WTC11 (cell line): ENCODE measurements at regions not wholly inside any gene's neighbourhood (a gene's known extent, or its start where the extent isn't known, plus 50 kb on each side); places are given as distances from the start of the nearest gene placed in this dataset.

ENCODE experiments used
- ATAC-seq: fragments of 200-7000 bp; cut with Tn5 transposase; 2 replicates; pipeline ENCODE4 v1.10.0; 2021; ENCODE audit warnings: mild to moderate bottlenecking, moderate library complexity
- CTCF ChIA-PET: fragments of 300-600 bp; sonication (Branson Sonifier 250); formaldehyde crosslinking; loops from one replicate; lab custom pipeline; 2021; ENCODE audit warnings: antibody characterized with exemption; lab: Charles Lee
- POLR2A ChIA-PET: fragments of 350-600 bp; sonication (Branson Sonifier 250); formaldehyde crosslinking; loops from one replicate; lab custom pipeline; 2021; ENCODE audit warnings: antibody characterized with exemption; lab: Charles Lee
- DNase-seq: peaks from one replicate; pipeline ENCODE4 v3.0.0; 2021; ENCODE audit warnings: low spot score
- H3K27ac Mint-ChIP-seq: 2 replicates; pipeline ENCODE4 v1.8.0; 2021; ENCODE audit warnings: mixed read lengths
- H3K27me3 Mint-ChIP-seq: 2 replicates; pipeline ENCODE4 v1.8.0; 2021; ENCODE audit warnings: low read depth, mild to moderate bottlenecking, moderate library complexity, mixed read lengths
- H3K36me3 Mint-ChIP-seq: 2 replicates; pipeline ENCODE4 v1.8.0; 2021; ENCODE audit warnings: mixed read lengths
- H3K4me1 Mint-ChIP-seq: 2 replicates; pipeline ENCODE4 v1.8.0; 2022; ENCODE audit warnings: mixed read lengths
- H3K4me3 Mint-ChIP-seq: 2 replicates; pipeline ENCODE4 v1.8.0; 2021; ENCODE audit warnings: mild to moderate bottlenecking, moderate library complexity, mixed read lengths
- H3K9me3 Mint-ChIP-seq: 2 replicates; pipeline ENCODE4 v1.8.0; 2021; ENCODE audit warnings: mixed read lengths
- ARID4B ChIP-seq: sonication (generic); formaldehyde crosslinking; IDR thresholded peaks from 2 replicates; pipeline ENCODE4 v1.8.0; 2023; ENCODE audit warnings: missing genetic modification reagents, mild to moderate bottlenecking, borderline replicate concordance
- CBFB ChIP-seq: sonication (generic); formaldehyde crosslinking; IDR thresholded peaks from 2 replicates; pipeline ENCODE4 v1.8.1; 2022; ENCODE audit warnings: mild to moderate bottlenecking, low read depth, missing genetic modification reagents
- CTCF ChIP-seq: fragments of 200-600 bp; IDR thresholded peaks from 2 replicates; pipeline ENCODE4 v1.8.0; 2022; ENCODE audit warnings: antibody characterized with exemption
- E2F1 ChIP-seq: sonication (generic); formaldehyde crosslinking; IDR thresholded peaks from 2 replicates; pipeline ENCODE4 v1.8.0; 2022; ENCODE audit warnings: mild to moderate bottlenecking, missing genetic modification reagents
- GTF2I ChIP-seq: fragments of 250-450 bp; sonication (Bioruptor Pico); conservative IDR thresholded peaks from 2 replicates; pipeline ENCODE4 v1.4.0; 2021; ENCODE audit warnings: mild to moderate bottlenecking
- MXD4 ChIP-seq: fragments of 250-450 bp; sonication (Bioruptor Pico); IDR thresholded peaks from 2 replicates; pipeline ENCODE4 v1.8.0; 2021; ENCODE audit warnings: mild to moderate bottlenecking, moderate library complexity, borderline replicate concordance
- NFE2L1 ChIP-seq: sonication (generic); formaldehyde crosslinking; IDR thresholded peaks from 2 replicates; pipeline ENCODE4 v1.8.1; 2023; ENCODE audit warnings: missing genetic modification reagents
- TCF7 ChIP-seq: sonication (generic); formaldehyde crosslinking; IDR thresholded peaks from 2 replicates; pipeline ENCODE4 v1.8.0; 2022; ENCODE audit warnings: mild to moderate bottlenecking, low read depth, missing genetic modification reagents, moderate library complexity
- ZBTB21 ChIP-seq: sonication (generic); formaldehyde crosslinking; IDR thresholded peaks from 2 replicates; pipeline ENCODE4 v1.8.1; 2023; ENCODE audit warnings: mild to moderate bottlenecking, missing genetic modification reagents, borderline replicate concordance
- TF ChIP-seq, protein P1 (sequence below): sonication (generic); formaldehyde crosslinking; IDR thresholded peaks from 2 replicates; pipeline ENCODE4 v1.8.1; 2023; ENCODE audit warnings: mild to moderate bottlenecking, missing genetic modification reagents
- TF ChIP-seq, protein P2 (sequence below): fragments of 250-450 bp; sonication (Bioruptor Pico); conservative IDR thresholded peaks from 2 replicates; pipeline ENCODE4 v1.9.0; 2021; ENCODE audit warnings: mild to moderate bottlenecking
- TF ChIP-seq, protein P3 (sequence below): fragments of 250-450 bp; sonication (Bioruptor Pico); IDR thresholded peaks from 2 replicates; pipeline ENCODE4 v2.1.2; 2022; ENCODE audit warnings: mild to moderate bottlenecking, moderate library complexity

DNA sequence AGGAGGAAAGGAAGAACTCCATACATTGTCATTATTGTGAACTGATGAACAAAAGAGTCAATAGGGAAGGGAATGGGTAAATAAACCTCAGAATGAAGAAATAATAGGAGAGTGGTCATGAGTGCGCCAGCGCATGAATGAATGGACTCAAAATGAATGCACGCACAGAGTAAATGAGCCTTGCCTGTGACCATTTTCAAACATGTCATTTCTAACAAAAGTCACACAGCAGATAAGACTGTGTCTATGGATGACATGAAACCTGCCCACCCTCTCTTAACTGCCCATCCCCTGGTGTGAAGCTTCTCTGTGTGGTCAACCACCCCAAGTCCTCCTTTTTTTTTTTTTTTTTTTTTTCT lies 121.1 kb upstream of the TEX51 start (continued):
- TF ChIP-seq CTCF (no peak; the same call in 1 of the 2 replicates), ARID4B (CRISPR knock-in tag) (no peak)
- TF ChIP-seq, protein P1, sequence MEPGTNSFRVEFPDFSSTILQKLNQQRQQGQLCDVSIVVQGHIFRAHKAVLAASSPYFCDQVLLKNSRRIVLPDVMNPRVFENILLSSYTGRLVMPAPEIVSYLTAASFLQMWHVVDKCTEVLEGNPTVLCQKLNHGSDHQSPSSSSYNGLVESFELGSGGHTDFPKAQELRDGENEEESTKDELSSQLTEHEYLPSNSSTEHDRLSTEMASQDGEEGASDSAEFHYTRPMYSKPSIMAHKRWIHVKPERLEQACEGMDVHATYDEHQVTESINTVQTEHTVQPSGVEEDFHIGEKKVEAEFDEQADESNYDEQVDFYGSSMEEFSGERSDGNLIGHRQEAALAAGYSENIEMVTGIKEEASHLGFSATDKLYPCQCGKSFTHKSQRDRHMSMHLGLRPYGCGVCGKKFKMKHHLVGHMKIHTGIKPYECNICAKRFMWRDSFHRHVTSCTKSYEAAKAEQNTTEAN (CRISPR knock-in tag), result no peak

DNA sequence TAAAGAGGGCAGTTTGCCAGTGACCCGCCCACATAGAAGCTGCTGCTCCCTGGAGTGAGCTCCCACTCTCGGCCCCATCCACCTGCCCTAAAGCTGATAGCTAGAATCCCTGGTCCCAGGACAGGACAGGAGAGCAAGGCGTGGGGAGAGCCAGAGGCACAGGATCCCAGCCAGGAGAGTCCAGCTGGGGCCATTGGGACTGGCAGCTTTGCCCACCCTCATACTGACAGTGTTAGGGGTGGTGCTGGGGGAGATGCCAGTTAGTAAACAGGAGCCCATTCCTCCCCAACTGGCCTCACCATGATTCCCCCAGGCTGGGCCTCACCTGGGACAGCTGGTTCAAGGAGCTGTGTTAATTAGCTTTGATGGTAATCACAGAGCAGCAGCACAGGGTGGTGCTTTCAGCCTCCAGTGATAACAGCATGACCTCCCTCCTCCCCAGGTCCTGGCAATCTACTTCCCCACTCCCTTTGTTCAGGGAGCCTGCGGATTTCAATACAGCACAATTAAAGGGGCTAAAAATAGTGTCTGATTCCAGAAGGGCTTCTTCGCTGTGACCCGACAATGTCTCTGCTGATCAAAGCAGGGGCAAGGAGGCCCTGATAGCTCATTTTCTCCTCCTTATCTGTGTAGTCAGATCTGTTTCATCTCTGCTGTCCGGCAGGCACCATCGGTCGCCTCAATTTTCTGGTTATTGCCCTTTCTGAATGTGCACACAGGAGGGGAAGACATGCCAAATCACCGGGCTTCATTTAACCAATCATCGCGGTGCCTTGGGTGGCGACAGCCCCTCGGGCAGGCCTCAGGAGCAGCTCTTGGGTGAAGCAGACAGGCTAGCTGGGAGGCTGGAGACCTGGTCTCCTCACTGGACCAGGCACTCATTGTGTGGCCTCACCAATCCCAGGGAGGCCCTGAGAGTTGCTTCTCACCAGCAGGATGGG lies 119.9 kb upstream of the TEX51 start:
- Mint-ChIP-seq H3K4me3 (no peak overlapping the region), H3K36me3 (no peaks in the 10 kb centered on the region), H3K4me1 (peaks cover 11% of the 10 kb centered on the region; the same call in 1 of the 2 replicates), H3K27ac (no peak overlapping the region), H3K27me3 (peaks cover 17% of the 10 kb centered on the region), H3K9me3 (no peaks in the 10 kb centered on the region)
- TF ChIP-seq, protein P2, sequence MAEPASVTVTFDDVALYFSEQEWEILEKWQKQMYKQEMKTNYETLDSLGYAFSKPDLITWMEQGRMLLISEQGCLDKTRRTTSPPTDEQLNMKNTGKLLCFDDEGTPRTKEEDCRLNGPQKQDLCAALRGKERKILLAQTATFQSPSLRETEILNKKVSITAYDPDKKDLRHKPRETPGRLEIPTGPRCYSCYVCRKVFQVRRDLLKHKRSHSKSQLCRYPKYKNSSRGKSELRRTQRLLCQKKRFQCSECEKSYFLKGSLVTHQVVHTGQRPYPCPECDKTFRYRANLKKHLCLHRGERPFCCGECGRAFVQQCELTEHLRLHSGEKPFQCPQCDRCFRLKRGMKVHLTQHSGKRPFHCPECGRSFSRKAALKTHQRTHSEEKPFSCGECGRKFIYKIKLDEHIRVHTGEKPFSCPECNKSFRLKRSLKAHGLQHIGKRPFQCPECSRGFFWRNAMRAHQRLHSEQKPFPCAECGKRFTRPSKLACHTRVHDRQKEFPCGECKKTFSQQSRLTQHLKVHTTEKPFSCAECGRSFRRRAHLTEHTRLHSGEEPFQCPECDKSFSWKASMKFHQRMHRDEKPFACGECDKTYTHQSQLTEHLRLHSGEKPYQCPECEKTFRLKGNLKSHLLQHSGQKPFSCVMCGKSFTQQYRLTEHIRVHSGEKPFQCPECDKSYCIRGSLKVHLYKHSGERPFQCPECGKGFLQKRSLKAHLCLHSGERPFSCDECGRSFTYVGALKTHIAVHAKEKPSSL (CRISPR knock-in tag), result no peak
- no peak for TF ChIP-seq MXD4 (CRISPR knock-in tag)
- TF ChIP-seq ZBTB21 (CRISPR knock-in tag), result no peak
- DNase-seq (no peak), ATAC-seq (no peak)
- ChIA-PET CTCF (interaction anchor here (0.6 to 5.2 kb wide), 6 partner anchors 10 to 1033 kb away, joined by 3 to 65 read pairs (median 4); no protein-coding TSS in a partner anchor), POLR2A (interaction anchor here (0.5 kb wide), 1 partner anchor 49 kb away, joined by 3 read pairs; no protein-coding TSS in a partner anchor)

GRCh38 chr2:126781206-126781605 lies 117.5 kb upstream of the TEX51 start:
- CTCF ChIA-PET, result interaction anchor here (1.0 kb wide), 2 partner anchors 191 to 253 kb away, joined by 3 read pairs; no protein-coding TSS in a partner anchor
- Mint-ChIP-seq H3K9me3 (no peaks in the 10 kb centered on the region), H3K27ac (no peak overlapping the region), H3K36me3 (no peaks in the 10 kb centered on the region), H3K4me3 (no peak overlapping the region), H3K27me3 (peaks cover 5% of the 10 kb centered on the region), H3K4me1 (peaks cover 9% of the 10 kb centered on the region; the same call in 1 of the 2 replicates)
- POLR2A ChIA-PET, result no interaction called here
- ATAC-seq (no peak), DNase-seq (no peak)
- TF ChIP-seq TCF7 (CRISPR knock-in tag) (no peak), CBFB (CRISPR knock-in tag) (no peak), E2F1 (CRISPR knock-in tag) (no peak), NFE2L1 (no peak), ARID4B (CRISPR knock-in tag) (no peak), GTF2I (no peak)
- TF ChIP-seq, protein P3, sequence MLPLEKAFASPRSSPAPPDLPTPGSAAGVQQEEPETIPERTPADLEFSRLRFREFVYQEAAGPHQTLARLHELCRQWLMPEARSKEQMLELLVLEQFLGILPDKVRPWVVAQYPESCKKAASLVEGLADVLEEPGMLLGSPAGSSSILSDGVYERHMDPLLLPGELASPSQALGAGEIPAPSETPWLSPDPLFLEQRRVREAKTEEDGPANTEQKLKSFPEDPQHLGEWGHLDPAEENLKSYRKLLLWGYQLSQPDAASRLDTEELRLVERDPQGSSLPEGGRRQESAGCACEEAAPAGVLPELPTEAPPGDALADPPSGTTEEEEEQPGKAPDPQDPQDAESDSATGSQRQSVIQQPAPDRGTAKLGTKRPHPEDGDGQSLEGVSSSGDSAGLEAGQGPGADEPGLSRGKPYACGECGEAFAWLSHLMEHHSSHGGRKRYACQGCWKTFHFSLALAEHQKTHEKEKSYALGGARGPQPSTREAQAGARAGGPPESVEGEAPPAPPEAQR (CRISPR knock-in tag), result no peak
